GM19455 (cell line): ENCODE measurements at regions not wholly inside any gene's neighbourhood (a gene's known extent, or its start where the extent isn't known, plus 50 kb on each side); places are given as distances from the start of the nearest gene placed in this dataset.

Experiments used
- ATAC-seq: cut with Tn5 transposase; IDR thresholded peaks from one replicate; pipeline ENCODE4 v1.9.1; 2021; ENCODE audit not compliant: unreplicated experiment

DNA sequence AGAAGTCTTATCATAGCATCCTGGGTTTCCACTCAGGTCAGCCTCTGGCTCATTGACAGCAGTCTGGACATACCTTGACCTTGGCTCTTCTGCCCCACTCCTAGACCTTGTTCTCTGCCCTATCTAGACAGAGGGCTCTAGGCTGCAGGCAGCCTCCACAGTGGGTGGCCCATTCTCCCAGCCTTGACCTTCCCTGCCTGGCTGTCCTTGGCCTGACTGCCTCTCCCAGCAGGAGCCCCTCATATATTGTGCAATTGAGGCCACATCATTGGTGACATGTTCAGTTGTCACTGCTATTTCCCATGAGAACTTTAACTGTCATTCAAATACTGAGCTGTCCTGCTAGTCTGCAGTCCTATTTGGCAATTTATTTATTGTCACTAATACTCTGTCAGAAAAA, 503.4 kb downstream of the PLXNA4 start:
- ATAC-seq = no peak

DNA sequence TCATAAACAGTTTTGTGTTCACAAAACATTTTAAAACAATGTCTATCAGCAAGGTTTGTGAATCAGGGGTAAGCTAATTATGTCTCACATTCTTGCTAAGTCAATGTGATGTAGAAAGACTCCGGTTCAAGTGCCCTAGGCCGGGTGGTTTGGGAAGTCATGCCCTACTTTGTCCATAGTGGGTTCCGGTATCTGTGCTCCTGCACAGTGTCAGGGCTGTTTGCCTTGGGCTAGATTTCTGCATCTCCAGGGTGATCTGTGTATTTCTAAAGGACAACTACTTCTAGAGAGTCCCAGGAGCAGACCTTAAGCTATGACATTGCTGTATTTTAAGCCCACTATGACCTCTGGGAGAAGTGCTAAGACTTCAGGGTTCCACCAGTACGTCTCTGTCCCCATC, 504.1 kb downstream of the PLXNA4 start:
- ATAC-seq = no peak

DNA sequence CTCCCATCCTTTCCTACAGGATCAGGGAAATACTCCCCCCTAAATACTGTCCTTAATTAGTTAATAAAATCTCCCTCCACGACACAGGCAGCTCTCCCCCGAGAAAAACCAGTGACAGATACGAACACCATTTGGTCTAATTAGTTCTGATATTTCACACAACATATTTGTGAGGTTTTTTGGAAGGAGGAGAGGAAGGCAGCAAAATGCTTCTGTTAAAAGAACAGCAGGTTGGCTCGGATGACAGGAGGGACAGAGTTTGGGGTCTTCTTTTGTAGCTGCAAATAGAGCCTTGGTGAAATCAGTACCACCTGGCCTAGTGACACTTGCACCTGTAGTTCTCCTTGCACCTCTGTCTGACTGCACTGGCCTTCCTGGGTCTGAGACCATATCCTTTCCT, 507.0 kb downstream of the PLXNA4 start:
- ATAC-seq = no peak

DNA sequence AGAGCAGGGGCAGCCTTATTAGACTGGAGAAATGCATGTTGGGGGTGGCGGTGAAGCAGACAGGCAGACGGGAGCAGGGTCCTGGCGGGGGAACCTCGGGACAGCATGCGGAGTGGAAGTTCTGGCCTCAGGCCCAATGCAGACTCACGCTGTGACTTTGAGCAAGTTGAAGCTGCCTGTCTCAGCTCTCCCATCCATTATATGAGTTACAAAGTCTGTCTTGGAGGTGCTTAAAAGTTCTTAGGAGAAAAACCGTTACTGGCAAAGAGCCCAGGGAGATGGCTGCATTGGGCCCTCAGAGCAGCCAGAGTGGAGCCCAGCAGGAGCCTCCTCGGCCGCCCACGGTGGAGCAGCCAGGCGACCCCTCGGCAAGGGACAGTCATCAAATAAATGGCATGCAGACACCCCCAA, 509.5 kb downstream of the PLXNA4 start:
- no peak for ATAC-seq

DNA sequence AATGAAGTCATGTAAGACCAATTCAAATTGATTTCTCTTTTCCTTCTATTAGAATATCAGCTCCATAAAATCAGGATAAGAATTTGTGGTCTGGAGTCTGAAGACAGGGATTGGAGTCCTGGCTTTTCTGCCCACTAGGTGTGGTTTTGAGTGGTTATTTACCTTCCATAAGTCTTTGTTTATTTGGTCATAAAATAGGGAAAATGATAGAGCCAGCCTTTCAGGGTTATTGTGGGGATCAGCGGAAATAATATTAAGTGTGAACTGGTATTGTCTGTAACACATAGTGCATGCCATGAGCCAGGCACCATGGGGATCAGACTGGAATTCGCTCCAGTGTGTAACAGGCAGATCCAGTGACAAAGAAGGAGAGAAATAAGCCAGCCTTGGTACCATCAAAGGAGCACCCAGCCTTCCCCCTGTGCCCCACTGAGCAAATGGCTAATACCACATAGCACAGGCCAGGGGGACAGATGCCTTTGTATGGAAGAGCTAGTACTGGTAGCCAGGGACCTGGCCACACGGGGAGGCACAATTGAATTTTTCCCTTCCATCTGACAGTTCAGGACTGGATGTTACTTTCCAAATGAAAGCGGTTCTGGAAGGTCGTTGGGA, 509.7 kb upstream of the PODXL start:
- no peak for ATAC-seq

- ATAC-seq = no peak
Observed at GRCh38 chr7:132065193-132065988, 509.0 kb upstream of the PODXL start.

DNA sequence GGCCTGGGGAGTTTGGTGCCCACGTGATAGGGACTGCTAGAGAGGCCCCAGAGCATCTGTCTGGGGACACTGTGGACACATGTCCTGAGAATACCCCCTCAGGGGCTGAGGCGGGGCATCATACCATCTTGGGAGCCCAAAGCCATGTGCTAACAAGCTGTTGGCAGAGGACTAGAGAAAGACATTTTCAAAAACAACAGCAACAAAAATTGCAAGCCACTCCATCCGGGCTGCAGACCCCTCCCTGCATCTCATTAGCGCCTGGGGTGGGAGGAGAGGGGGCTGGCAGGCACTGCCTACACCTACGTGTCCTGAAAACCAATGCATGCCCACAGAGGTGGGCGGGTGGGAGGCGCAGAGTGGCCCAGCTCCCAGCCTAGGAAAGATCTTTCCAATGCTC, 507.4 kb upstream of the PODXL start:
- no peak for ATAC-seq

- no peak for ATAC-seq
Observed at GRCh38 chr7:132061937-132062336, 505.5 kb upstream of the PODXL start.

- ATAC-seq = no peak
Observed at GRCh38 chr7:132059141-132059540, 502.7 kb upstream of the PODXL start.

- ATAC-seq = no peak
Observed at GRCh38 chr7:132055336-132056120, 499.1 kb upstream of the PODXL start.

- ATAC-seq = no peak
Observed at GRCh38 chr7:132053871-132054270, 497.4 kb upstream of the PODXL start.

DNA sequence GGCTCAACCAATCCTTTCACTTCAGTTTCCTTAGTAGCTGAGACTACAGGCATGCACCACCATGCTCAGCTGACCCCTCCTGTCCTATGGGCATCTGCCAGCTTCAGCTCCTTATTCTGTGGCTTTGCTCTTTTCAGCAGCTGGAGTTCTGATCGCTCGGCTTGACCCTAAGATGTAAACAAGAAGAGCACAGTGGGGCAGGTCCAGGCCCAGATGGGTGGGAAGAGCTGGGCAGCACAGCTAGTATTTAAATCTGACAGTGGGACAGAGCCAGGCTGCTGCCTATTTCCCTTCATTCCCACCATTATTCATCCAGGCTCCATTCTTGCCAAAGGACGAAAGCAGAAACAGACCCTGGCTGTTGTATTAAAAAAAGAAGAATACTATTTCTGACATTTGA, 494.9 kb upstream of the PODXL start:
- no peak for ATAC-seq

DNA sequence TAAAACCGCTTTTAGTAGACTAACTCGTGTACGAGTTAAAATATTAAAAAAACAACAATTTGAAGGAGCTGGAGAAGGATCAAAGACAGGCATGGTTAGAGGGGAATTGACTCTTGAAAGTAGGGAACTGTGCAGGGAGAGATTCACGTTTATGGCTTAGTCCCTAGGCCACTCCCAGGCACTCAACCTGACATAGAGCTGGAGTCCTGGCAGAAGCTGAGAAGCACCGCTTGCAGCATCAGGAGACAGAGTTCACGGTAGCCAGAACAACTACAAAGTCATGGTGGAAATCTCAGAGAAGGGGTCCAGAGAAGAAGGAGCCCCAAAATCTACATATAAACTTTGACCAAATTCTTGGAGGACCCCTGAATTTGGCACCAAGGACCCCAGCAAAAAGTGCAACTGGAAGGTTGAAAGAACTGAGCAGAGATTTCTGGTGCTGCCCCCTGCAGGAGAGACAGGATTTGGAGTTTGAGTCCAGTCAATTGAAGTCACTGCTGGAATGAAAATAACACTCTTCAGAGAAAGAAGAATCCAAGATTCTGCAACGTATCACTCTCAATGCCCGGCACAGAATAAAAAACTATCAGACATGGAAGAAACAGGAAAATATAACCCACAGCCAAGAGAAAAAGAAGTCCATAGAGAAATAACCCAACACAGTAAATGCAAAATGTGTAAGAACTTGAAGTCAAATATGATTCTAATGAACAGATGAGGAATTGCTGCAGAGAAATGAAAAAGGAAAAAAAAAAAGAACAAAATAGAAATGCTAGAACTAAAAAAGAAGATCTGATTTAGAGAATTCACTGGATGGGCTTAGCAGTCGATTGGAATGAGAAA, 493.3 kb upstream of the PODXL start:
- ATAC-seq = no peak

- ATAC-seq = no peak
Observed at GRCh38 chr7:132045481-132045980, 489.1 kb upstream of the PODXL start.

DNA sequence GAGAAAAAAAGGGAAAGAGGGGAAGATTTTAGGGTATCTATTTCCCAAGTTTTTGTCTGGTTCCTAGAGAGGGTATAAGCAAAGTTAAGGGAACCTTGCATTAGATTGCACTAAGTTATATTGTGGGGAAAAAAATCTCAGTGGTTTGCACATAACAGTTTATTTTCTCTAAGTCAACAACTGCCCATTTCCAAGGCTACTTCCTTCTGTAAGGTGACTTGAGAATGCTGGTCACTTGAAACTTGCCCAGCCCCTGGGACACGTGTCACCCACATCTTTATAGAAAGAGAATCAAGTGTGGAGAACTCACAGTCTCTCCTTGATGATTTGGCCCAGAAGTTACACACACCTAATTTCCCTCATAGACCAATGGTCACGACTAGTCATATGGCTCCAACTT, 488.6 kb upstream of the PODXL start:
- no peak for ATAC-seq

GRCh38 chr7:132044247-132044646, 487.8 kb upstream of the PODXL start:
- ATAC-seq = no peak

- ATAC-seq = no peak
Observed at GRCh38 chr7:132041108-132041507, 484.7 kb upstream of the PODXL start.

DNA sequence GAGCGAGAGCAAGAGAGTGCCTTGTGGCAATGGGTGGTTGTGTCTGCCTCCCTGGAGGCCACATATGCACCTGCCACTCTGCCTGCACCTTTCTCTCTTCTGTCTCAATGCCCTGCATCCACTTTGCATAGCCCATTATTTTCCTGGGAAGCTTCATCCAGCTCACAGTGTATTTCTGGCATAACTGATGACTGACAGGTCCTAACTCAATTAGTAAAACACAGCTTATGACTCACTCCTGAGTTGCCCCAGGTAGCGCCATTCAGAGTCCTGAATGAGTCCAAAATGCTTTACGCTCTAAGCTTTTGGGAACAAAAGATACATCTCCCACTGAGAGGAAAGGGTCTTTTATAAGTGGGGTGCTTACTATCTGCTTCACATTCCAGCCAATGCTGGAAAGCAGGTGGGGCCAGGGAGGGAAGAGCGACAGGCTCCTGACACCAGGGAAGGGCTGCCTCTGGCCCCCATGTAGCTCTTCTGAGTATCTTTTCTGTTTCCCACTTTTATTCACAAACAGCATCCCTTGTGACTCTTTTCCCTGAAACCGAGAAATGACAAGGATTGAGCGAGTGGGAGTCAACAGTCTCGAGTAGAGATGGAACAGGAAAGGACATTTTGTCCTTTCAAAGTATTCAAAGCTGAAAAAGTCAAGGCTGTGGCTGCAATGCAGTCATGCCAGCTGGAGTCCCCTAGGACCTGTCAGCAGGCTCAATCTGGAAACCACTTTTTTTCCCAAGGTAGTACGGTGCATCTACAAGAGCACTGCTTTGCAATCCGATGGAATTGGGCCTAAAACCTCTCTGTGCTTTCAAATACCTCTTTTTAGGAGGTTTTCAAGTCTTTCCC, 479.3 kb upstream of the PODXL start:
- no peak for ATAC-seq

DNA sequence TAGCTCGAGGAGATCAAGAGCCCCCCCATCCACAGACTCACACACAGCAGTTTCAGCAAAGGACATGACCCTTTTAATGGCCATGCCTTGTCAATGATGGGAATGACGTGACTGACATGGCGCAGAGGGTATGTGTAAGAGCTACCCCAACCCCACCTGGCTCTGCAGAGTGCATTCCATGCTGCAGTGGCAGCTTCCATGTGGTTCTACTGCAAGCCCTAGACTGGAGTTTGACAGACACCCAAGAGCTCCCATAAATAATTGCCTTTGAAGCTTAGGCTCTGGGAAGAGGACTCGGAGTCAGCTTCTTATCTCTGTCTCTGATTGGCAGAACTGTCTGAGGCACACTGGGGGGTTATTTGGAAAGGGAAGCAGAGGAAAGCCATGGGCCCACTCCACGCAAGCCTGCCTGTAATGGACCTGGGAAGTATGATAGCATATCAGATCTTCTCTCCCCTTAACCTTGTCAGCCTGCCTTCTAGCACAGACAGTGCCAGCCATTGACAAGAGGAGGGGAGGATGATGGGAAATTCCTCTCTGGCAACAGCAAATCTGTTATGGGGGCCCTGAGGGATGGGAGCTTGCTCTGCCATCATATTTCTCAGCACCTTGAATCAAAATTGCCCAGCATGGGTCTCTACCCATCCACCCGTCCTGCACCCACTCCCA, 478.5 kb upstream of the PODXL start:
- ATAC-seq = no peak
